GM19238 (cell line): ENCODE measurements at regions not wholly inside any gene's neighbourhood (a gene's known extent, or its start where the extent isn't known, plus 50 kb on each side); places are given as distances from the start of the nearest gene placed in this dataset.

ENCODE experiments used
- DNase-seq: peaks from one replicate; pipeline ENCODE4 v3.0.0; 2011; ENCODE audit warnings: low spot score; ENCODE audit not compliant: insufficient read length

DNA sequence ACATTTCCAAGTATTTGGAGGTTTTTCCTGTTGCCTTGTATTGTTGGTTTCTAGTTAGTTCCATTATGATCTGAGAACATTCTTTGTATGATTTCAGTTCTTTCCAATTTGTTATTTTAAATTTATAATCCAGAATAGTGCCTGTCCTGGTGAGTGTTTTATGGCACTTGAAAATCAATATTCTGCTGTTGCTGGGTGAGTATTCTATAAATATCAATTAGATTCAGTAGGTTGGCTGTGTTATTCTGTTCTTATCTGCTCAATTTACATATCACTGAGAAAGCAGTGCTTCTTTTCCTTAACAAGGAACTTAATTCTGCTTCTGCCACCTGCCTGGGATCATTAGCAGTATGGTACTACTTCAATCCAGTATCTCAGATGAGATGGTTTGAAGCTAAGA is 123.5 kb downstream of the SNX19 start:
- no peak for DNase-seq

DNA sequence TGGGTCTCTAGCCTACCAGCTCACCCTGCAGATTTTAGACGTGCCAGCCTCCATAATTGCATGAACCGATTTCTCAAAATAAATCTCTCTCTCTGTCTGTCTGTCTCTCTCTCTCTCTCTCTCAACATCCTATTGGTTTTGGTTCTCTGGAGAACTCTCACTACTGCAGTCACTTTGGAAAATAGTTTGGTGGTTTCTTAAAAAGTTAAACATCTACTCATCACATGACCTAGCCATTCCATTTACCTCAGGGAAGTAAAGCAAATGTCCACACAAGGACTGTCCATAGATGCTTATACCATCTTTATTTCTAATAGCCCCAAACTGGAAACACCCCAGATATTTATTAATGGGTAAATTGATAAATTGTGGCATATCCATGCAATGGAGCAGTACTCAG is 119.5 kb downstream of the SNX19 start:
- no peak for DNase-seq

DNA sequence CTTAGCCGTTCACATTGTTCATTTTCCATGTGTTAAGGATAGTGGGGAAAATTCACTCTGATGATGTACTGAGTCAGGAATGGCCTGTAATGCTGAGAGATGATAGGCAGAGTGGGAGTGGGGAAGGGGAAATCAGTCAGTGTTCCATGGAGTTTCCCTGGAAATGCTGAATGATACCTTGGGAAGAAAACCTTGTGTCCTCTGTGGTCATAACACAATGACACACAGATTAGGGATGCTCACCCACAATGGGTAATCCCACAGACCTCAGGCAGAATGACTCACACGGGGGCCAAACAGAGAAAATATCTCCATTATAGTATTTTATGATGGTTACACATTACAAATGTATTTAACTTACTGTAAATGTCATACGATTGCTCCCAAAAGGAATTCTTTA is 118.0 kb downstream of the SNX19 start:
- DNase-seq, result no peak

DNA sequence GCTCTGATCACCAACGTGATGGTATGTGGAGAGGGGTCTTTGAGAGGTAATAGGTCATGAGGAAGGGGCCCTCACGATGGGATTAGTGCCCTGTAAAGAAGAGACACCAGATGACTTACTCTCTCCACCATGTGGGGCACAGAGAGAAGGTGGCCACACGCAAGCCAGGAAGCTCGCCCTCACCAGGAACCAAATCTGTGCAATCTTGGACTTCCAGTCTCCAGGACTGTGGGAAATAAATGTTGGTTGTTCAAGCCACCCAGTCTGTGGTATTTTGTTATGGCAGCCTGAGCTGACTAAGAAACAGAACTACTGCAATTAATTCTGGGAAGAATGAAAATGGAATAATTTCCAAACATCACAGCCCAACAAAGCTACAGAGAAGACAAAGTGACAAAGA is 117.5 kb downstream of the SNX19 start:
- no peak for DNase-seq

DNA sequence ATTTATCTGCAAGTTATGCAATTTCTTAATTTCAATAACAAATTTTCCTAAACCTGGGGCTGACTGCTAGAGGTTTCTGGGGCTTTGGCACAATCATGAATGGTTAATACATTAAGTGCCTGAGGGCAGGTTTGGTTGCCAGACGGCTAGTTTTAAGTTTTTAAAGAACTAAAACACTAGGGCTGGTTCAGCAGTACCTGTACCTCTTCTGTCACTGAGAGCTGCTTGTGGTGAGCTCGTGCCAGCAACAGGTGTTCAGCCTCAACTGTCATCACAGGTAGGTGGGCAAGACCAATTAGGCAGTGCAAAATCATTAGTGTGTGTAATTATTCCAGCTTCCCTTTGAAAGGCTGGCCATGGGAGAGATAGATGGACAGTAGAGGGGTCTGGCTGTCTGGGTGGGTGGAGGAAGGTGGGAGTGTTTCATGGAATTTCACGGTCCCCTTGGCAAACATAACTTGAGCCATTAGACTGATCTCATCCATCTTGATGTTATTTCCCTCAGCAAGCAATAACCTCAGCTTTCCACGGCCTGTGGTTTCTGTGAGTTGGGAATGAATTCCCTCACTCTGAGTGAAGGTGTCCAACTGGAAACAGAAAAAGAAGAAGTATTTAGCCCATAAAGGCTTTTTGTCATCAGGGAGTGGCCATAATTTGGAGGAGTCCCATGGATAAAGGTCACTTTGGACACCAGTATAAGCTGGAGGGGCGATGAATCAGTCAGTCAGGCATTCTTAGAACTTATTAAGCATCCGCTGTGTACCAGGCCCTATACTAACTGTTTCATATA is 114.8 kb downstream of the SNX19 start:
- no peak for DNase-seq

DNA sequence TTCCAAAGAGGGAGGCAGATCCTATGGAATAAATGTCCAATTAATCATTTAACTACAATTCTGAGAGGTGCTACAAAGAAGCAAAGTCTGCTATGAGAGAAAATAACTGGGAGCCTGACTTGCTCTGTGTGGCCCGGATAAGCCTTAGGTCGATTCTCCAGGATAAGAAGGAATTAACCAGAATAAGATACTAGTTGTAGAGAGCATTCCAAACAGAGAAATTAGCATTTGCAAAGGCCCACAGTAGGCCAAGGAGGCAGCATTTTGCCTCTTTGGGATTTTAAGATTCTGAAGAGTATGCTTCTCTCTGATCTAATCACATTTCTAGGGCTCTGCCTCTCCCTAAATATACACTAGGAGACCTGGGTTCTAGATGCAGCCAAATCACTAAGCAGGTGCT is 113.7 kb downstream of the SNX19 start:
- DNase-seq, result no peak

DNA sequence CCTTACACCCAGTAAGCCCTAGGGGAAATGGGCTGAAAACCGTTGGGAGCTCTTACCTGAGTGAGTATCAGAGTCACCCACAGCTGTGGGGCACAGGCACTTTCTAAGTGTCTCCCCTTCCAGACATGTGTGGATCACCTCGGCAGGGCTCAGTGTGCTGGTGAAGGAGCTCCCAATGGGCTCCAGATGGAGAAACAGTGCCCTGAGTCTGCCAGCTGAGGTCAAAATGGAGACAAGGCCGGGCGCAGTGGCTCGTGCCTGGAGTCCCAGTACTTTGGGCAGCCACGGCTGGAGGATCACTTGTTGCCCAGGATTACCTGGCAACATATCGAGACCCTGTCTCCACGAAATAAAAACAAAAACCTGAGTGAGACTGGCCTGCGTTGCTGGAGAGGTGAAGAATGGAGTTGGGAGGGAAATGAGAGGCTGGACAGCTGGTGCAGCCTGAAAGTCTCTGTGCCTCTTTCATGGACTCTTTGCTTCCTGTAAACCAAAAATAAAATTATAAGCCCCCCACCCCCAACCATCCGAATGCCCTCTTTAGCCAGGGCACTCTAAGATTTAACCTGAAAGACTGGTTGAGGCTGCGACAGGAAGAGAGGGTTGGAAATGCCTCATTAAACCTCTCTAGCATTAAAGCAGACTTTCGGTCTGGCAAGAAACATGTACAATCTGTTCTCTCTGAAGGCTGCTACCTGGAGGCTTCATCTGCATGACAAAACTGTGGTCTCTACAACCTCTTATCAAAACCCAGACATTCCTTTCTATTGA is 111.8 kb downstream of the SNX19 start:
- no peak for DNase-seq

DNA sequence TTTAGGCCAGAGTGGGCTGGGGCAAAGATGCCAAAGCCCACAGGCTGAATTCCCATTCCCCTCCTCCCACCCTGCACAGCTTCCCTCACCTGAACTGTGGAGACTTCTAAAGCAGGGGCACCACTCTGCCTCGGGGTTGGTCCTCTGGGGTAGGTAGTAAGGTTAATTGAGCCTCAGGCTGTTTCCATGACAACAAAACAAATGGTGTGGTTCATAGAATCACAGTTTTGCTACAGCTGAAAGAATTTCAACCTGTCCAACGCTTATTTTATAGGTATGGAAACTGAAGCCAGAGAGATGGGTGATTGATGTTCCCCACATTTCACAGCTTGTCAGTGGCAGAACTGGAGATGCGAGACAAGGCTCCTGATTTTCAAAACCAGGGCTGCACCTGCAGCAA is 109.5 kb downstream of the SNX19 start:
- no peak for DNase-seq

DNA sequence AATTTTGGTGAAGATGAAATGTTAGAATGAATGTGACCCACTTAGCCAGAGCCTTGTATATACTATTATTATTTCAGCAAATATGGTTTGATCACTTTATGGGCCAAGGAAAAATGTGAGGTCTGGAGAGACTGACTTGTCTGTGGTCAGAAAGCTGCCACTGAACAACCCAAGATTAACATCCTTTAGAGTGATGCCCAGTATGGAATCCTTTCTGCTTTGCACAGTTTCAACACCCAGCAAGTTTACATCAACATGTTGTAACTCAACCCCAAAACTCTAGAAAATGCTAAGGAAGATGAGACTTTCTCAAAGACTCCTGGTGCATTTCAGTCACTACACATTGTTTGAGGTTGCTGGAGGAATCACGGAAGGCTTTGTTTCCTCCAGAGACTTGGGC is 107.7 kb downstream of the SNX19 start:
- DNase-seq, result no peak

DNA sequence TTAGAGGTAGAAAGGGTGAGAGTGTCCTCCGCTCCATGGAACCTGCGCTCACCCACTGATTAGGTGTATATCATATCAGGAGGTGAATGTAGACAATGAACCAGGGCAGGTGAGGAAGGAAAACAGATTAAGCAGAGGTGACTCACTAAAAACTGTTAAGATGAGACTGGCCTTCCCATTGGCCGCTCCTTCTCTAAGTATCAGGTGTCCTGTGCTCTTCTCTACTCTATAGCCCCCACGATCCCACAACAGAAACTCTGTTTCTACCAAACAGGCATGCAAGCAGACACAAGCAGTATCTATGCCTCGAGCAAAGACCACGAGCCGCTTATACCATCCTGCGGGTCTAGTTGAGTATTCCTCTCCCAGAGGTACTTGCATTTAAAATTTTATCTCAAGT is 103.1 kb downstream of the SNX19 start:
- DNase-seq, result no peak

DNA sequence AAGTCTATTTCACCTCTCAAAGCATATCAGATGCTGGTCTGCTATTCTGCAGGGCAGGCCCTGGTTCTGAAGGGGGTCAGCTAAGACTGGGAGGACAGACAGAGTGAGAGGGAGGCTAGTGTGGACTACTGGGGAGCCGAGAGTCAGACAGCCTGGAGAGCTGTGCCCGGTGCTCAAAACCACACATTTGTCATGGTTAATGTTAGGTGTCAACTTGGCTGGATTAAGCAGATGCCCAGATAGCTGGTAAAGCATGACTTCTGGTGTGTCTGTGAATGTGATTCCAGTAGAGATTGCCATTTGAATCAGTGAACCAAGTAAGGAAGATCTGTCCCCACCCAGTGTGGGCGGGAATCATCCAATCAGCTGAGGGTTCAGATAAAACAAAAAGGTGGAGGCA is 102.6 kb downstream of the SNX19 start:
- no peak for DNase-seq

DNA sequence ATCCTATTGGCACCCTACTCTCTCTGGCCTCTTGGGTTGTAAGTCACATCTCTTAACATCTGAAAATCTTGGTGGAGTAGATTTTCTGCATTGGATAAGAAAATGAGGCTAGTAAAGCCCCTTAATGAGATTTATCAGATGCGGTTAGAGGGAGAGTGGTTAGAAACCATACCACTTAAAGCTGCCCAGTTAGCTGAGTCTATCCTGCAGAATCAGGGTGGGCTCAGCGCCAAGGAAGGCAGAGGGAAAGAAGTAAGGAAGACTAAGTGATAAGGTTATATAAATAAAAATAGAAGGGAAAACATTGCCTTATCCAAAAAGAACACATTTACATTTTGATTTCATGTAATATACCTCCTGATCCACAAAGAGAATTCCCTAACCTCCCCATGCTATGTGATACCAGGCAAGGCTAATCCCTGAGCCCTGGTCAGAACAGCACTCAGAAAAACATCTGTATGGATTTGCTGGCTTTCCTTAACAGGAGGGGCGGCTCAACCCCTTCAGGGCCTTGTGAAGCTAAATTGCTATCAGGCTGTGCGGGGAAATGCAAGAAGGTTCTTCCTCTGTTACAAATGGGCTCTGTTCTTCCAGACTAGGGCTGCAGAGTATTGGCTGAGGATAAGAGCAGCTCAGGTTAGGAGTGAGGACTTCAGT is 101.7 kb downstream of the SNX19 start:
- no peak for DNase-seq

DNA sequence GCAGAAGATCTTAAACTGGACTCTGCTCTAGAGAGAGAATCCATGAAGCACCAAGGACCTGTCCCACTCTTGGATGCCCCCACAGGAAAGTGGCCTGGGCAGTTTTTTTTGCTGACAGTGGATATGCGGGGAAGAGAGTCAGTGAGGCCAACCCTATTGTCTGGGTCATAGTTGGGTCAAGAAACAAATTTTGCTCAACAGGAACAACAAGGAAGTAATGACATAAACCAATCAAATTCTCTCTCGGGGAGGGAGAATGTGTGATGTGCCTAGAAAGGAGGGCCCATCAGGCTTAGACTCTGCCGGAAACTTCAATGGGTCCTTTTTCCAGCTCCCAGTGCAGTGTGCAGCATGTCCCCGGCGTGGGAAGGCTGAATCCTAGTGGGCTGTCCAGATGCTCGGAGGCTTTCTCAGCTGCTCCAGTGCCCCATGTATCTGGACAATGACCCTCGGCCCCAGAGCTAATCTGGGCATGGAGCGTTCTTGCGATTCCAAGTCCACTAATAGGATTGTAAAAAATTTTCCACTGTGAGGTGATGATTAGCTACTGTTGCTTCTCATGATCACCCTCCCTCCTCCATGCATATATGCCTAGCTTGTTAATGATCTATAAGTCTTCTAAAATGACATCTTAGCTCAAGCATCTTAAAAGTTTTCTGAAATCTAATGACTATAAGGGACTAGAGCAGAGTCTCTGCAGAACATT is 101.0 kb downstream of the SNX19 start:
- DNase-seq, result no peak

DNA sequence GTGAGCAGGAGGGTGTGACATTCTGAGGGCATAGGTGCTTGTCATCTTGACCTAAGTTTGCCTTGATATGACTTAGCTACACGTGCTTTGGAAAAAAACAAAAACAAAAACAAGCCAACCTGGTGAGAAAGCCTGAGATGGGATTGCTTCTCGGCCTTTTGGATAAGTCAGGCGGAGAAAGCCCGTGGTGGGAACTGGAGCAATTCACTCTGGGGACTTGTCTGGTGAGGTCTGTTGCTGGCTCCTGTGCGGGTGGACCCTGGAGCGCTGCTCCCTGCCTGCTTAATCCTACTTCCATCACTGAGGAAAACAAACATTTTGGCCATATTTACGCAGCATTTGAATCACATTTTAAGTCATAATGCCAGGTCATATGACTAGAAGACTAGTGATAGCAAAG is 100.3 kb downstream of the SNX19 start:
- no peak for DNase-seq

DNA sequence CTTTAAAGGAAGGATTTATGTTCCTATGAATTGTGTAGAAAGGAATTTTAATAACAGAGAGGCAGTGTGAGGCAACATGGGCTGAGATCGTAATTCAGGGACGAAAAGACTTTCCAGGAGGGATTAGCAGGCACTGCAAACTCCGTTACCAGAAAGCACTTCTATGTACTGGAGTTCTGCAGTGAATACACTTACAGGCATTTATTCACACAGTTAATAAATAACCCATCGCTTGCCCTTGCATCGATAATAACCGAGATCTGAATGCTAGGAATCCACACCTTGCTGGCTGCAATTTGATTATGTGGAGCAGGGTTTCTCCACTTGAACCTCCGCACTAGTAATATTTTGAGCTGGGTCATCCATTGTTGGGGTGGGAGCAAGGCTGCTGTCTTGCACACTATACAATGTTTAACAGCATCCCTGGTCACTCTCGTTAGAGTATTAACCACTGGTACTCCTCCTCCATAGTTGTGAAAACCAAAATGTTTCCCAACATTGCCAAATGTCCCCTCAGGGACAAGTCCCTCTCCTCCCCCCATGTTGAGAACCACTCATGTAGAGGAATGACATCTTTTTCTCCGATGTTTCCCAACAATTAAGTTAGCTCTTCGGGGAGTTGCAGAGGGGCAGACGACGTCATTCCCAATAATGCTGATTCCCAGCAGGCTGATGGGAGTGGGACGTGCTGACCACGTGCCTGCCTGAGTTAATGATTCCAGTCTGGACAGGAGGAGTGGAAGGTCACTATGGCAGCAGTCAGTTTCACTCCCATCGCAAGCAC is 99.5 kb downstream of the SNX19 start:
- no peak for DNase-seq

DNA sequence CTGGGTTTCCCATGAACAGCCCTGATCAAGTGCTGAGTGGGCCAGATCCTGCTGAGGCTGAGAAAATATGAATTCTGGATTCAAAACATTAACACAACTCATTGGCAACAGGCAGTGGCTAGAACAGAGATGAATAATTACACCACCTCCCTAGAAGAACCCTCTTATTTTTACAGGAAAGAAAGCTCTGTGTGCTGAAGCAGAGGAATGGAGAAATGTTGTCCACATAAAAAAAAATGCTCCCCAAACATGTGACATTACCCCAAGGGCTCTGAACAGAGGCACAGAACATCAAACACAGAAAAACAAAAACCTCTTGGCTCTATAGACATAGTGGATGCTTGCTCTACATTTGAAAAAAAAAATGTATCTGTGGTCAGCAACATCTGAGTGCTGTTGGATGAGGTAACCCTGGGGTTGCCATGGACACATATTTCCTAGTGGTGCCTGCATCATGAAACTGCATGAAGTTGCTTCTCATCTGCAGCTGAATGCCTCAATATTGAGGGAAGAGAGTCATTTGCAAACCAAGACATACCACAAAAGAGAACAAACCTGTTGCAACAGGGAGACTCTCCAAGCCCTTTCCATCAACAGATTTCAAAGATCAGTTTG is 98.8 kb downstream of the SNX19 start:
- no peak for DNase-seq

DNA sequence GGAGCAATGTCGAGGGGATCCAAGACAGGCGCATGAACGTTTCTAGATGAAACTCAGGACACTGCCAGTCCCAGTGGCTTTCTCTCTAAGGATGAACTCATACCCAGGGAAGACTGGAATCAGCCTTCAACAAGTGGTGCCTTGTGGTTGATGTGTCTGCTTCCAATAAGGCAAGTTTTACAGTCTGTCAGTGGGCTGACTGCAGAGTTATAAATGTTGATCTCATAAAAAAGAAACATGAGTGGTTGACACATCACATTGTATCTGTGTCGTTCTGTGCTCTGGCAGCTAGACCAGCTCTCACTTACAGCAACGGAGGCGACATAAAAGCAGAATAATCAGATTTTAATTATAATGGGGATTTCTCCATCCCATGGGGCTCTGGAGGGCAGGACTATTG is 96.7 kb downstream of the SNX19 start:
- no peak for DNase-seq
